Transverse colon (tissue), 4 donors: ENCODE measurements at regions not wholly inside any gene's neighbourhood (a gene's known extent, or its start where the extent isn't known, plus 50 kb on each side); places are given as distances from the start of the nearest gene placed in this dataset.

ENCODE experiments used
- DNase-seq: peaks from one replicate; pipeline ENCODE4 v3.0.0-alpha.2; 2019
- H3K27ac ChIP-seq, 4 donors: fragments of 200-600 bp; sonication (generic); 2 replicates each; pipeline ENCODE4 v1.5.1; 2016 to 2018; ENCODE audit warnings: inconsistent platforms in 4 of 4
- H3K27me3 ChIP-seq: fragments of 200-600 bp; sonication (generic); 2 replicates; pipeline ENCODE4 v1.5.1; 2017; ENCODE audit warnings: inconsistent platforms
- H3K36me3 ChIP-seq, 4 donors: fragments of 200-600 bp; sonication (generic); 2 replicates each; pipeline ENCODE4 v1.5.1; 2017 to 2019; ENCODE audit warnings: inconsistent platforms in 4 of 4
- H3K4me1 ChIP-seq, 4 donors: fragments of 200-600 bp; sonication (generic); 2 replicates each; pipeline ENCODE4 v1.5.1; 2017 to 2020; ENCODE audit warnings: inconsistent platforms in 4 of 4
- H3K4me3 ChIP-seq, 4 donors: fragments of 200-600 bp; sonication (generic); 1 replicate in 1 of 4; 2 replicates in 3 of 4; pipeline versions ENCODE4 v1.5.1 to v1.6.1; 2017 to 2019; ENCODE audit warnings: inconsistent platforms in 4 of 4
- H3K9me3 ChIP-seq, 2 donors: fragments of 200-600 bp; sonication (generic); 2 replicates each; pipeline ENCODE4 v1.5.1; 2017 to 2019; ENCODE audit warnings: inconsistent platforms in 2 of 2
- CTCF ChIP-seq, 5 experiments: fragments of 200-600 bp in 3 of 5; fragments of 450-650 bp in 2 of 5; sonication (generic) in 3 of 5; IDR thresholded peaks; 1 replicate in 2 of 5; 2 replicates in 3 of 5; pipeline ENCODE4 v1.5.1; 2016 to 2017; ENCODE audit warnings: antibody characterized with exemption in 5 of 5, inconsistent platforms in 3 of 5, mild to moderate bottlenecking in 2 of 5, moderate library complexity in 1 of 5
- EP300 ChIP-seq: sonication (generic); formaldehyde crosslinking; IDR thresholded peaks from one replicate; pipeline ENCODE4 v1.6.1; 2017; ENCODE audit warnings: antibody characterized with exemption, low read depth
- POLR2A ChIP-seq: fragments of 450-650 bp; IDR thresholded peaks from one replicate; pipeline ENCODE4 v1.6.1; 2016; ENCODE audit warnings: antibody characterized with exemption, mild to moderate bottlenecking, moderate library complexity
- POLR2AphosphoS5 ChIP-seq, 3 donors: sonication (generic); formaldehyde crosslinking; IDR thresholded peaks; one replicate each; pipeline ENCODE4 v1.6.1; 2016; ENCODE audit warnings: antibody characterized with exemption in 3 of 3
- WGBS, 2 donors: methylation state at CpG; one replicate each; pipeline ENCODE4 v1.1.5; 2018; ENCODE audit warnings: low coverage in 1 of 2; 5-methylcytosine and 5-hydroxymethylcytosine counted together
- in situ Hi-C, 4 donors: fragments of 200-750 bp; cut with MboI; loops; one replicate each; pipeline versions ENCODE4 v1.15.0 to v1.15.1; 2017; ENCODE audit warnings: low sequenced_read_pairs in 3 of 4, low pct_ligation_motif_present in 1 of 4, low pct_unique_long_range_greater_than_20kb in 1 of 4
- intact Hi-C: fragments of 100-400 bp; cut with DNase I; formaldehyde crosslinking; loops from one replicate; pipeline ENCODE4 v1.15.1; 2023; ENCODE audit warnings: low total_unique reads

GRCh38 chr17:79258843-79259242, 184.2 kb downstream of the ENGASE start:
- H3K4me1 ChIP-seq = no peaks in the 10 kb centered on the region
- H3K36me3 ChIP-seq = no peaks in the 10 kb centered on the region
- TF ChIP-seq CTCF (IDR thresholded peaks at IDR 0.05) (no peak), POLR2AphosphoS5 (IDR thresholded peaks at IDR 0.05) (no peak), POLR2A (no peak), EP300 (no peak)
- intact Hi-C loops = no loop called here
- WGBS, 2 donors = 77% methylated on average over 9 of the region's 9 CpGs; no CpG with 5 or more reads in 1 of the 2 donors
- no peak for DNase-seq
- H3K4me3 ChIP-seq = no peak overlapping the region
- peaks cover 15% of the 10 kb centered on the region for H3K27me3 ChIP-seq
- no peaks in the 10 kb centered on the region for H3K9me3 ChIP-seq
- H3K27ac ChIP-seq = no peak overlapping the region
- in situ Hi-C loops = no loop called here

GRCh38 chr17:79258041-79258440, 183.4 kb downstream of the ENGASE start:
- DNase-seq = no peak
- no peaks in the 10 kb centered on the region for H3K9me3 ChIP-seq
- H3K27me3 ChIP-seq = peaks cover 21% of the 10 kb centered on the region
- intact Hi-C loops = no loop called here
- in situ Hi-C loops = no loop called here
- no peak overlapping the region for H3K27ac ChIP-seq
- H3K4me3 ChIP-seq = no peak overlapping the region
- H3K36me3 ChIP-seq = no peaks in the 10 kb centered on the region
- TF ChIP-seq CTCF (IDR thresholded peaks at IDR 0.05) (no peak), POLR2A (no peak), EP300 (no peak), POLR2AphosphoS5 (IDR thresholded peaks at IDR 0.05) (no peak)
- 86% methylated on average over 8 of the region's 8 CpGs; no CpG with 5 or more reads in 1 of the 2 donors for WGBS, 2 donors
- no peaks in the 10 kb centered on the region for H3K4me1 ChIP-seq

GRCh38 chr17:79255926-79256585, 181.4 kb downstream of the ENGASE start:
- no peaks in the 10 kb centered on the region for H3K4me1 ChIP-seq
- in situ Hi-C loops = no loop called here
- 69 to 80% methylated on average over 7 to 14 of the region's 14 CpGs for WGBS, 2 donors
- DNase-seq = no peak
- H3K4me3 ChIP-seq = no peak overlapping the region
- no peak overlapping the region for H3K27ac ChIP-seq
- intact Hi-C loops = no loop called here
- no peaks in the 10 kb centered on the region for H3K36me3 ChIP-seq
- TF ChIP-seq POLR2A = no peak
- no peak for TF ChIP-seq CTCF (IDR thresholded peaks at IDR 0.05)
- TF ChIP-seq EP300 = no peak
- TF ChIP-seq POLR2AphosphoS5 (IDR thresholded peaks at IDR 0.05) = no peak
- peaks cover 35% of the 10 kb centered on the region for H3K27me3 ChIP-seq
- no peaks in the 10 kb centered on the region for H3K9me3 ChIP-seq

- Histone ChIP-seq H3K4me3 (no peak overlapping the region), H3K9me3 (no peaks in the 10 kb centered on the region), H3K27ac (no peak overlapping the region), H3K27me3 (peaks cover 37% of the 10 kb centered on the region), H3K36me3 (no peaks in the 10 kb centered on the region), H3K4me1 (no peaks in the 10 kb centered on the region)
- no peak for DNase-seq
- TF ChIP-seq POLR2AphosphoS5 (IDR thresholded peaks at IDR 0.05) (no peak), CTCF (IDR thresholded peaks at IDR 0.05) (no peak), EP300 (no peak), POLR2A (no peak)
- intact Hi-C loops = no loop called here
- 58% methylated on average over 11 of the region's 11 CpGs; no CpG with 5 or more reads in 1 of the 2 donors for WGBS, 2 donors
- in situ Hi-C loops = no loop called here
These were observed 180.8 kb downstream of the ENGASE start for GRCh38 chr17:79255456-79255855.
